MM.1S (cell line): ENCODE measurements at regions not wholly inside any gene's neighbourhood (a gene's known extent, or its start where the extent isn't known, plus 50 kb on each side); places are given as distances from the start of the nearest gene placed in this dataset.

Experiments
- DNase-seq: peaks from one replicate; pipeline ENCODE4 v3.0.0-alpha.2; 2015
- H2AFZ ChIP-seq: fragments of 300-600 bp; sonication (generic); 2 replicates; pipeline ENCODE4 v1.6.0; 2016; ENCODE audit warnings: antibody characterized with exemption, low read length
- H3F3A ChIP-seq: fragments of 300-600 bp; sonication (generic); 2 replicates; pipeline ENCODE4 v1.6.1; 2016; ENCODE audit warnings: mild to moderate bottlenecking, antibody characterized with exemption, low read length, moderate library complexity, mixed read lengths; ENCODE audit not compliant: insufficient read depth
- H3K27ac ChIP-seq: fragments of 300-600 bp; sonication (generic); 2 replicates; pipeline ENCODE4 v1.5.1; 2016; ENCODE audit warnings: mild to moderate bottlenecking, low read length
- H3K27me3 ChIP-seq: fragments of 300-600 bp; sonication (generic); replicated peaks from 2 replicates; pipeline ENCODE4 v1.6.0; 2016; ENCODE audit warnings: low read length; ENCODE audit not compliant: insufficient read depth
- H3K36me3 ChIP-seq: fragments of 300-600 bp; sonication (generic); replicated peaks from 2 replicates; pipeline ENCODE4 v1.6.1; 2016; ENCODE audit warnings: mild to moderate bottlenecking, low read length, mixed read lengths; ENCODE audit not compliant: insufficient read depth
- H3K4me1 ChIP-seq: fragments of 300-600 bp; sonication (generic); 2 replicates; pipeline ENCODE4 v1.6.1; 2016; ENCODE audit warnings: low read length, mixed read lengths
- H3K4me2 ChIP-seq: fragments of 300-600 bp; sonication (generic); 2 replicates; pipeline ENCODE4 v1.6.0; 2016; ENCODE audit warnings: low read depth, low read length
- H3K4me3 ChIP-seq: fragments of 300-600 bp; sonication (generic); 2 replicates; pipeline ENCODE4 v1.5.1; 2016; ENCODE audit warnings: low read length, mixed read lengths
- H3K79me2 ChIP-seq: fragments of 300-600 bp; sonication (generic); 2 replicates; pipeline ENCODE4 v1.6.1; 2016; ENCODE audit warnings: mixed run types, low read length, mixed read lengths
- H3K9ac ChIP-seq: fragments of 300-600 bp; sonication (generic); 2 replicates; pipeline ENCODE4 v1.6.1; 2016; ENCODE audit warnings: low read length, mixed read lengths
- H3K9me2 ChIP-seq: fragments of 300-600 bp; sonication (generic); replicated peaks from 2 replicates; pipeline ENCODE4 v1.6.1; 2016; ENCODE audit warnings: mild to moderate bottlenecking, low read length, mixed read lengths; ENCODE audit not compliant: insufficient read depth
- H3K9me3 ChIP-seq: fragments of 300-600 bp; sonication (generic); replicated peaks from 2 replicates; pipeline ENCODE4 v1.6.1; 2016; ENCODE audit warnings: mild to moderate bottlenecking, low read length, mixed read lengths; ENCODE audit not compliant: insufficient read depth
- H4K20me1 ChIP-seq: fragments of 300-600 bp; sonication (generic); 2 replicates; pipeline ENCODE4 v1.6.1; 2016; ENCODE audit warnings: mild to moderate bottlenecking, low read length, moderate library complexity, mixed read lengths; ENCODE audit not compliant: insufficient read depth
- EZH2 ChIP-seq: fragments of 300-600 bp; sonication (generic); optimal IDR thresholded peaks from 2 replicates; pipeline ENCODE3; 2017; ENCODE audit warnings: low read depth, mild to moderate bottlenecking, antibody characterized with exemption, low read length, mixed read lengths
- EZH2phosphoT487 ChIP-seq: fragments of 300-600 bp; sonication (generic); IDR thresholded peaks from 2 replicates; pipeline ENCODE4 v1.6.1; 2018; ENCODE audit warnings: antibody characterized with exemption, low read length
- TF ChIP-seq, protein P1 (sequence below): fragments of 300-600 bp; sonication (generic); IDR thresholded peaks from 2 replicates; pipeline ENCODE4 v1.5.1; 2016; ENCODE audit warnings: antibody characterized with exemption, low read length, mixed read lengths

DNA sequence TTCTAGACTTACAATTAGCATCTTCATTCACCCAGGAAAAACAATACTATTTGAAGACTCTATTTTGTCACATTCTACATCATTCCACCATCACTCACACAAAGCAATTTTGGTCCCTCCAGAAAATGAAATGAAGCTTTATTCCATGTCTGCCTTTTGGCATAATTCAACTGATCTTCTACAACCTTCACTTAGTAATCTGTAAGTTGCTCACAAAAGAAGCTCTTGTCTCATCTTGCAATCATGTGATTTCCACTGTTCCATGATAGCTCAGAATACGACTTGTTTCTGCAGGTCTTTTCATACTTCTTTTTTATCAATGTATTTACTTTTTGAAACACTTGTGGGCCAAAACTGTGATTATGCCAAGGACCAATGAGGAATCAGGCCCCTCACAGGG, 261.9 kb upstream of the NR4A3 start:
- no peak overlapping the region for H3K9ac ChIP-seq
- TF ChIP-seq, protein P1, sequence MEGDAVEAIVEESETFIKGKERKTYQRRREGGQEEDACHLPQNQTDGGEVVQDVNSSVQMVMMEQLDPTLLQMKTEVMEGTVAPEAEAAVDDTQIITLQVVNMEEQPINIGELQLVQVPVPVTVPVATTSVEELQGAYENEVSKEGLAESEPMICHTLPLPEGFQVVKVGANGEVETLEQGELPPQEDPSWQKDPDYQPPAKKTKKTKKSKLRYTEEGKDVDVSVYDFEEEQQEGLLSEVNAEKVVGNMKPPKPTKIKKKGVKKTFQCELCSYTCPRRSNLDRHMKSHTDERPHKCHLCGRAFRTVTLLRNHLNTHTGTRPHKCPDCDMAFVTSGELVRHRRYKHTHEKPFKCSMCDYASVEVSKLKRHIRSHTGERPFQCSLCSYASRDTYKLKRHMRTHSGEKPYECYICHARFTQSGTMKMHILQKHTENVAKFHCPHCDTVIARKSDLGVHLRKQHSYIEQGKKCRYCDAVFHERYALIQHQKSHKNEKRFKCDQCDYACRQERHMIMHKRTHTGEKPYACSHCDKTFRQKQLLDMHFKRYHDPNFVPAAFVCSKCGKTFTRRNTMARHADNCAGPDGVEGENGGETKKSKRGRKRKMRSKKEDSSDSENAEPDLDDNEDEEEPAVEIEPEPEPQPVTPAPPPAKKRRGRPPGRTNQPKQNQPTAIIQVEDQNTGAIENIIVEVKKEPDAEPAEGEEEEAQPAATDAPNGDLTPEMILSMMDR, result no peak
- TF ChIP-seq EZH2phosphoT487, result no peak
- TF ChIP-seq EZH2, result no peak
- H2AFZ ChIP-seq, result no peak overlapping the region
- DNase-seq, result no peak
- no peaks in the 10 kb centered on the region for H3K9me2 ChIP-seq
- H4K20me1 ChIP-seq, result no peaks in the 10 kb centered on the region
- no peaks in the 10 kb centered on the region for H3K9me3 ChIP-seq
- no peaks in the 10 kb centered on the region for H3K27me3 ChIP-seq
- H3K79me2 ChIP-seq, result no peaks in the 10 kb centered on the region
- no peaks in the 10 kb centered on the region for H3K4me1 ChIP-seq
- no peak overlapping the region for H3K4me2 ChIP-seq
- H3K27ac ChIP-seq, result no peak overlapping the region
- H3K4me3 ChIP-seq, result no peak overlapping the region
- H3K36me3 ChIP-seq, result no peaks in the 10 kb centered on the region
- no peaks in the 10 kb centered on the region for H3F3A ChIP-seq

DNA sequence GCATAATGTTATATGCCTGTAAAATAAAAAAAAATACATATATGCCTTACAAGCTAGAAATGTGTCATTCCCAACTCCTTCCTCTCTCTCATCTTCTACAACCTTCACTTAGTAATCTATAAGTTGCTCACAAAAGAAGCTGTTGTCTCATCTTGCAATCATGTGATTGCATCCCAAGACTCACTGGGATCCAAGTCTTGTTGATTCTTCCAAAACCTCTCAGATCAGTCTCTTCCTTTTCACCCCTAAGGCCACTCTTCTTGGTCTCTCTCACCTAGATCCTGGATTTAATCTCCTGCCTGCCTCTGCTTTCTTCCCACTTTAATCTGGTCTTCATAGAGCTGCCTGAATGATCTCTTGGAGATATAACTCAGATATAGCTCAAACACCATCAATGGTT, 261.1 kb upstream of the NR4A3 start:
- Histone ChIP-seq H3K27ac (no peak overlapping the region), H3K4me2 (no peak overlapping the region), H3K36me3 (no peaks in the 10 kb centered on the region), H3K9me3 (no peaks in the 10 kb centered on the region), H3K27me3 (no peaks in the 10 kb centered on the region), H3K9ac (no peak overlapping the region), H3K4me1 (no peaks in the 10 kb centered on the region), H3K79me2 (no peaks in the 10 kb centered on the region), H3K9me2 (no peaks in the 10 kb centered on the region), H2AFZ (no peak overlapping the region), H3F3A (no peaks in the 10 kb centered on the region), H4K20me1 (no peaks in the 10 kb centered on the region), H3K4me3 (no peak overlapping the region)
- TF ChIP-seq EZH2phosphoT487 (no peak), EZH2 (no peak)
- TF ChIP-seq, protein P1, result no peak
- DNase-seq, result no peak

DNA sequence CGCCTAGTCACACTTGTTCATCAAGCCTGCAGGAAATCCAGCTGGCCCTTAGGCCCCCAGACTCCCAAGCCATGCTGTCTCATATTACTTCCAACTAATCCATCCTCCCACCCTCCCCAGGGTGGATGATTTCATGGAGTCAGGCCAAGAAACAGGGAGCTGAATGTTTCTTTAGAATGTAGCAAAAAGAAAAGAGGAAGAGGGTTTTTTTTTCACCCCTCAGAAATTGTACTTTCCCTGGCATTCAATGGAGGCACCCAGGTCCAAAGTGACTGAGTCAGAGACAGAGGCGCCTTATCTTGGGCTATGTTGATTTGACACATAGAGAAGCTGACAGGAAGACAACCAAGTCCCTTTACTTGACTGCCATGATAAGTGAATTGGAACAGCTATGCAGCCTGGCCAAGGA, 260.2 kb upstream of the NR4A3 start:
- Histone ChIP-seq H3K79me2 (no peaks in the 10 kb centered on the region), H3K4me2 (no peak overlapping the region), H2AFZ (no peak overlapping the region), H3K4me3 (no peak overlapping the region), H3K9me3 (no peaks in the 10 kb centered on the region), H3K27ac (no peak overlapping the region), H3K4me1 (no peaks in the 10 kb centered on the region), H3K9me2 (no peaks in the 10 kb centered on the region), H4K20me1 (no peaks in the 10 kb centered on the region), H3K9ac (no peak overlapping the region), H3K27me3 (no peaks in the 10 kb centered on the region), H3K36me3 (no peaks in the 10 kb centered on the region), H3F3A (no peaks in the 10 kb centered on the region)
- TF ChIP-seq EZH2phosphoT487 (no peak), EZH2 (no peak)
- TF ChIP-seq, protein P1, result no peak
- DNase-seq, result no peak
